T-helper 1 cell treated with Interleukin-12 subunit alpha and Interleukin-12 subunit beta and Interleukin-4 antibody, amounts not matched to agents 30 μg/mL and 1 μg/mL, for 36 hours (primary cell): ENCODE measurements at regions not wholly inside any gene's neighbourhood (a gene's known extent, or its start where the extent isn't known, plus 50 kb on each side); places are given as distances from the start of the nearest gene placed in this dataset.
"Not testable (repeated sequence)": the region's sequence is repeated elsewhere in the genome, so short reads cannot be mapped to it uniquely, and the experiment has no call there.

Source experiments
- H3K27ac Mint-ChIP-seq: one replicate; pipeline ENCODE4 v1.8.0; 2021; ENCODE audit warnings: mild to moderate bottlenecking, mixed read lengths
- H3K27me3 Mint-ChIP-seq: one replicate; pipeline ENCODE4 v1.8.0; 2021; ENCODE audit warnings: low read depth, mixed read lengths
- H3K36me3 Mint-ChIP-seq: one replicate; pipeline ENCODE4 v1.8.0; 2021; ENCODE audit warnings: low read depth, mixed read lengths
- H3K4me1 Mint-ChIP-seq: one replicate; pipeline ENCODE4 v1.8.0; 2021; ENCODE audit warnings: low read depth, mixed read lengths
- H3K4me3 Mint-ChIP-seq: one replicate; pipeline ENCODE4 v1.8.0; 2021; ENCODE audit warnings: mild to moderate bottlenecking, moderate library complexity, mixed read lengths
- H3K9me3 Mint-ChIP-seq: one replicate; pipeline ENCODE4 v1.8.0; 2021; ENCODE audit warnings: mixed read lengths

GRCh38 chr13:59404331-59404730, 759.4 kb downstream of the DIAPH3 start:
- no peaks in the 10 kb centered on the region for H3K27me3 Mint-ChIP-seq
- peaks cover 3% of the 10 kb centered on the region for H3K36me3 Mint-ChIP-seq
- peaks cover 36% of the 10 kb centered on the region for H3K9me3 Mint-ChIP-seq
- no peak overlapping the region for H3K27ac Mint-ChIP-seq
- no peak overlapping the region for H3K4me3 Mint-ChIP-seq
- no peaks in the 10 kb centered on the region for H3K4me1 Mint-ChIP-seq

GRCh38 chr13:59407251-59407650, 756.5 kb downstream of the DIAPH3 start:
- not testable (repeated sequence) for H3K36me3 Mint-ChIP-seq, H3K4me1 Mint-ChIP-seq, H3K27ac Mint-ChIP-seq, H3K27me3 Mint-ChIP-seq, H3K4me3 Mint-ChIP-seq
- H3K9me3 Mint-ChIP-seq = peaks cover 36% of the 10 kb centered on the region

- H3K4me1 Mint-ChIP-seq = no peaks in the 10 kb centered on the region
- peaks cover 30% of the 10 kb centered on the region for H3K9me3 Mint-ChIP-seq
- peaks cover 3% of the 10 kb centered on the region for H3K36me3 Mint-ChIP-seq
- no peak overlapping the region for H3K4me3 Mint-ChIP-seq
- H3K27me3 Mint-ChIP-seq = no peaks in the 10 kb centered on the region
- no peak overlapping the region for H3K27ac Mint-ChIP-seq
These were observed 755.0 kb downstream of the DIAPH3 start for GRCh38 chr13:59408738-59409137.

- Mint-ChIP-seq H3K4me3 (no peak overlapping the region), H3K27me3 (no peaks in the 10 kb centered on the region), H3K36me3 (peaks cover 3% of the 10 kb centered on the region), H3K9me3 (peaks cover 30% of the 10 kb centered on the region), H3K27ac (no peak overlapping the region), H3K4me1 (no peaks in the 10 kb centered on the region)
These were observed 754.5 kb downstream of the DIAPH3 start for GRCh38 chr13:59409211-59409610.

- H3K36me3 Mint-ChIP-seq = peaks cover 3% of the 10 kb centered on the region
- no peak overlapping the region for H3K27ac Mint-ChIP-seq
- no peaks in the 10 kb centered on the region for H3K4me1 Mint-ChIP-seq
- H3K9me3 Mint-ChIP-seq = peaks cover 30% of the 10 kb centered on the region
- no peak overlapping the region for H3K4me3 Mint-ChIP-seq
- no peaks in the 10 kb centered on the region for H3K27me3 Mint-ChIP-seq
These were observed 754.0 kb downstream of the DIAPH3 start for GRCh38 chr13:59409634-59410200.

- Mint-ChIP-seq H3K27ac (no peak overlapping the region), H3K4me1 (no peaks in the 10 kb centered on the region), H3K27me3 (no peaks in the 10 kb centered on the region), H3K9me3 (no peaks in the 10 kb centered on the region), H3K36me3 (no peaks in the 10 kb centered on the region), H3K4me3 (no peak overlapping the region)
These were observed 750.6 kb downstream of the DIAPH3 start for GRCh38 chr13:59413126-59413525.

GRCh38 chr13:59414006-59414405, 749.7 kb downstream of the DIAPH3 start:
- H3K27me3 Mint-ChIP-seq = no peaks in the 10 kb centered on the region
- H3K36me3 Mint-ChIP-seq = no peaks in the 10 kb centered on the region
- no peaks in the 10 kb centered on the region for H3K4me1 Mint-ChIP-seq
- no peak overlapping the region for H3K4me3 Mint-ChIP-seq
- no peaks in the 10 kb centered on the region for H3K9me3 Mint-ChIP-seq
- no peak overlapping the region for H3K27ac Mint-ChIP-seq

GRCh38 chr13:59415498-59415897, 748.2 kb downstream of the DIAPH3 start:
- Mint-ChIP-seq H3K36me3 (no peaks in the 10 kb centered on the region), H3K4me1 (no peaks in the 10 kb centered on the region), H3K4me3 (no peak overlapping the region), H3K27me3 (no peaks in the 10 kb centered on the region), H3K9me3 (no peaks in the 10 kb centered on the region), H3K27ac (no peak overlapping the region)

GRCh38 chr13:59416561-59416960, 747.2 kb downstream of the DIAPH3 start:
- Mint-ChIP-seq H3K9me3 (no peaks in the 10 kb centered on the region), H3K4me1 (no peaks in the 10 kb centered on the region), H3K36me3 (no peaks in the 10 kb centered on the region), H3K4me3 (no peak overlapping the region), H3K27ac (no peak overlapping the region), H3K27me3 (no peaks in the 10 kb centered on the region)

- Mint-ChIP-seq H3K9me3 (peaks cover 3% of the 10 kb centered on the region), H3K4me3 (no peak overlapping the region), H3K4me1 (no peaks in the 10 kb centered on the region), H3K27ac (no peak overlapping the region), H3K36me3 (no peaks in the 10 kb centered on the region), H3K27me3 (no peaks in the 10 kb centered on the region)
These were observed 741.1 kb downstream of the DIAPH3 start for GRCh38 chr13:59422646-59423045.

- Mint-ChIP-seq H3K27ac (no peak overlapping the region), H3K4me1 (no peaks in the 10 kb centered on the region), H3K27me3 (no peaks in the 10 kb centered on the region), H3K4me3 (no peak overlapping the region), H3K9me3 (peaks cover 3% of the 10 kb centered on the region), H3K36me3 (no peaks in the 10 kb centered on the region)
These were observed 739.9 kb downstream of the DIAPH3 start for GRCh38 chr13:59423708-59424340.

- Mint-ChIP-seq H3K27me3 (no peaks in the 10 kb centered on the region), H3K4me1 (no peaks in the 10 kb centered on the region), H3K27ac (no peak overlapping the region), H3K36me3 (no peaks in the 10 kb centered on the region), H3K4me3 (no peak overlapping the region), H3K9me3 (peaks cover 3% of the 10 kb centered on the region)
These were observed 739.1 kb downstream of the DIAPH3 start for GRCh38 chr13:59424661-59425060.

GRCh38 chr13:59425211-59425741, 738.5 kb downstream of the DIAPH3 start:
- Mint-ChIP-seq H3K36me3 (no peaks in the 10 kb centered on the region), H3K27me3 (no peaks in the 10 kb centered on the region), H3K4me1 (no peaks in the 10 kb centered on the region), H3K4me3 (no peak overlapping the region), H3K27ac (no peak overlapping the region), H3K9me3 (peaks cover 3% of the 10 kb centered on the region)

- Mint-ChIP-seq H3K4me3 (no peak overlapping the region), H3K27ac (no peak overlapping the region), H3K36me3 (no peaks in the 10 kb centered on the region), H3K9me3 (peaks cover 27% of the 10 kb centered on the region), H3K4me1 (no peaks in the 10 kb centered on the region), H3K27me3 (no peaks in the 10 kb centered on the region)
These were observed 728.7 kb downstream of the DIAPH3 start for GRCh38 chr13:59435024-59435423.

- peaks cover 8% of the 10 kb centered on the region for H3K27me3 Mint-ChIP-seq
- H3K9me3 Mint-ChIP-seq = peaks cover 21% of the 10 kb centered on the region
- peaks cover 5% of the 10 kb centered on the region for H3K4me1 Mint-ChIP-seq
- no peak overlapping the region for H3K4me3 Mint-ChIP-seq
- H3K36me3 Mint-ChIP-seq = no peaks in the 10 kb centered on the region
- no peak overlapping the region for H3K27ac Mint-ChIP-seq
These were observed 726.0 kb downstream of the DIAPH3 start for GRCh38 chr13:59437544-59438301.
